Peyer's patch (tissue), 4 donors: ENCODE measurements at regions not wholly inside any gene's neighbourhood (a gene's known extent, or its start where the extent isn't known, plus 50 kb on each side); places are given as distances from the start of the nearest gene placed in this dataset.

Experiments
- DNase-seq, 3 donors: peaks; one replicate each; pipeline ENCODE4 v3.0.0-alpha.2; 2017 to 2019
- H3K27ac ChIP-seq, 4 donors: fragments of 200-600 bp; sonication (generic); one replicate each; pipeline ENCODE4 v1.5.1; 2016 to 2019
- H3K27me3 ChIP-seq, 2 donors: fragments of 200-600 bp; sonication (generic); one replicate each; pipeline ENCODE4 v1.5.1; 2019
- H3K36me3 ChIP-seq, 3 donors: fragments of 200-600 bp; sonication (generic); one replicate each; pipeline ENCODE4 v1.5.1; 2016 to 2019
- H3K4me1 ChIP-seq, 4 donors: fragments of 200-600 bp; sonication (generic); one replicate each; pipeline ENCODE4 v1.5.1; 2016 to 2019
- H3K4me3 ChIP-seq, 4 donors: fragments of 200-600 bp; sonication (generic); 1 replicate in 3 of 4; 2 replicates in 1 of 4; pipeline ENCODE4 v1.5.1; 2016 to 2019; ENCODE audit warnings: mild to moderate bottlenecking in 1 of 4
- H3K9me3 ChIP-seq, 4 donors: fragments of 200-600 bp; sonication (generic); one replicate each; pipeline ENCODE4 v1.5.1; 2016 to 2019; ENCODE audit warnings: mild to moderate bottlenecking in 1 of 4
- CTCF ChIP-seq, 6 experiments: fragments of 450-650 bp in 4 of 6; fragments of 200-600 bp in 2 of 6; sonication (generic) in 1 of 6; IDR thresholded peaks; one replicate each; pipeline ENCODE4 v1.5.1; 2017 to 2019; ENCODE audit warnings: antibody characterized with exemption in 6 of 6, mild to moderate bottlenecking in 3 of 6, moderate library complexity in 1 of 6
- POLR2A ChIP-seq, 2 donors: fragments of 450-650 bp; IDR thresholded peaks; one replicate each; pipeline ENCODE4 v1.5.1; 2017; ENCODE audit warnings: antibody characterized with exemption in 2 of 2, mild to moderate bottlenecking in 2 of 2, moderate library complexity in 2 of 2

- Histone ChIP-seq H3K36me3 (no peaks in the 10 kb centered on the region), H3K4me1 (no peaks in the 10 kb centered on the region), H3K27ac (no peak overlapping the region), H3K27me3 (no peaks in the 10 kb centered on the region), H3K4me3 (no peak overlapping the region), H3K9me3 (no peaks in the 10 kb centered on the region)
- DNase-seq = no peak
- TF ChIP-seq POLR2A (IDR thresholded peaks at IDR 0.05) (no peak), CTCF (IDR thresholded peaks at IDR 0.05) (no peak)
Observed at GRCh38 chr6:24032896-24033688, 92.9 kb upstream of the NRSN1 start.

DNA sequence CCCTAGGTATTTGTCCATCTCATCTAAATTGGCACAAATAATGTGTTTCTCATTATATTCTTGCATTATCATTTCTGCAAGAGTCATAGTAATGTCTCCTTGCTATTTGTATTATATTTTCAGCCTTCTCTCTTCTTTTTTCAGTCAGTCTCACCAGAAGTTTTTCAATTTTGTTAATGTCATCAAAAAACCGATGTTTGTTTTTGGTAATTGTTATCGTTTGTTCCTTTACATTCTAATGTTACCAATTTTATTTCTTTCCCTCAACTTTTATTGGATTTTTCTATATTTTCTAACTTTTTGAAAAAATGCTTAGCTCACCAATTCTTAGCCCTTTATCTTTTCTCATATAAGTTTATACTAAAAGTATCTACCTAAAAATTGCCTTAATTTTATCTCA is 82.2 kb upstream of the NRSN1 start:
- TF ChIP-seq POLR2A (IDR thresholded peaks at IDR 0.05) (no peak), CTCF (IDR thresholded peaks at IDR 0.05) (no peak)
- no peaks in the 10 kb centered on the region for H3K9me3 ChIP-seq
- no peaks in the 10 kb centered on the region for H3K27me3 ChIP-seq
- no peak overlapping the region for H3K4me3 ChIP-seq
- H3K36me3 ChIP-seq = no peaks in the 10 kb centered on the region
- no peaks in the 10 kb centered on the region for H3K4me1 ChIP-seq
- no peak for DNase-seq
- no peak overlapping the region for H3K27ac ChIP-seq

GRCh38 chr6:24051942-24052589 is 73.9 kb upstream of the NRSN1 start:
- Histone ChIP-seq H3K27me3 (no peaks in the 10 kb centered on the region), H3K4me3 (no peak overlapping the region), H3K4me1 (no peaks in the 10 kb centered on the region), H3K36me3 (no peaks in the 10 kb centered on the region), H3K27ac (no peak overlapping the region), H3K9me3 (no peaks in the 10 kb centered on the region)
- TF ChIP-seq POLR2A (IDR thresholded peaks at IDR 0.05) (no peak), CTCF (IDR thresholded peaks at IDR 0.05) (no peak)
- no peak for DNase-seq

DNA sequence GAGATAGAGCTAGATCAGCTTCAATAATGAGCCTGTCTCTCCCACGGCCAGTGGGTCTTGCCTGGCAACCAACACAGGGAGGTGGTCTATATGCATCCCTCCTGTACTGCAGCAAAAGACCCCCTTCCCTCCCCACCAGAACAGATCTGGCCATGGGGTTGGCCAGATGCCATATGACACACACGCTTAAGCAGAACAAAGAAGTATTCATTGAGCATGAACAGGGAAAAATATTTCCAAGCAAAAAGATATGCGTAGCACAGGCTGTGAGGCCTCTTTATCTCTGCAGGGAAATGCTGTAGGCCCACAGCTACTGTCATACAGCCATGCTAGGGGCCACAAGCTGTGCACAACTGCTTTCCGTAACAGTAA is 73.4 kb upstream of the NRSN1 start:
- no peaks in the 10 kb centered on the region for H3K27me3 ChIP-seq
- H3K9me3 ChIP-seq = no peaks in the 10 kb centered on the region
- no peak for DNase-seq
- no peak overlapping the region for H3K4me3 ChIP-seq
- no peak overlapping the region for H3K27ac ChIP-seq
- no peaks in the 10 kb centered on the region for H3K36me3 ChIP-seq
- no peak for TF ChIP-seq POLR2A (IDR thresholded peaks at IDR 0.05)
- no peak for TF ChIP-seq CTCF (IDR thresholded peaks at IDR 0.05)
- no peaks in the 10 kb centered on the region for H3K4me1 ChIP-seq

GRCh38 chr6:24053057-24053456 is 73.0 kb upstream of the NRSN1 start:
- Histone ChIP-seq H3K4me3 (no peak overlapping the region), H3K27ac (no peak overlapping the region), H3K36me3 (no peaks in the 10 kb centered on the region), H3K9me3 (no peaks in the 10 kb centered on the region), H3K27me3 (no peaks in the 10 kb centered on the region), H3K4me1 (no peaks in the 10 kb centered on the region)
- DNase-seq = no peak
- no peak for TF ChIP-seq CTCF (IDR thresholded peaks at IDR 0.05)
- TF ChIP-seq POLR2A (IDR thresholded peaks at IDR 0.05) = no peak
